Stimulated activated naive B cell treated with anti-CD40 and anti-IgM and Interleukin-4, amounts not matched to agents 10 μg/mL and 1 μg/mL and 100 μg/mL, for 72 hours (primary cell): ENCODE measurements at regions not wholly inside any gene's neighbourhood (a gene's known extent, or its start where the extent isn't known, plus 50 kb on each side); places are given as distances from the start of the nearest gene placed in this dataset.

Experiments
- ATAC-seq, 2 donors: fragments of 150-1000 bp; cut with Tn5 transposase; replicated peaks; 2 replicates each; pipeline ENCODE4 v1.10.0; 2021; ENCODE audit warnings: moderate library complexity in 1 of 2
- DNase-seq: peaks from one replicate; pipeline ENCODE4 v3.0.0; 2021
- H3K27ac Mint-ChIP-seq: one replicate; pipeline ENCODE4 v1.8.0; 2022; ENCODE audit warnings: mild to moderate bottlenecking, mixed read lengths
- H3K27me3 Mint-ChIP-seq, 2 donors: one replicate each; pipeline ENCODE4 v1.8.0; 2022; ENCODE audit warnings: mixed read lengths in 2 of 2
- H3K36me3 Mint-ChIP-seq, 2 donors: one replicate each; pipeline ENCODE4 v1.8.0; 2022; ENCODE audit warnings: mixed read lengths in 2 of 2, mild to moderate bottlenecking in 1 of 2
- H3K4me1 Mint-ChIP-seq, 2 donors: one replicate each; pipeline ENCODE4 v1.8.0; 2022; ENCODE audit warnings: mixed read lengths in 2 of 2, mild to moderate bottlenecking in 1 of 2
- H3K4me3 Mint-ChIP-seq, 2 donors: one replicate each; pipeline ENCODE4 v1.8.0; 2022; ENCODE audit warnings: mild to moderate bottlenecking in 2 of 2, mixed read lengths in 2 of 2, moderate library complexity in 1 of 2
- H3K9me3 Mint-ChIP-seq, 2 donors: one replicate each; pipeline ENCODE4 v1.8.0; 2022; ENCODE audit warnings: mixed read lengths in 2 of 2, mild to moderate bottlenecking in 1 of 2

DNA sequence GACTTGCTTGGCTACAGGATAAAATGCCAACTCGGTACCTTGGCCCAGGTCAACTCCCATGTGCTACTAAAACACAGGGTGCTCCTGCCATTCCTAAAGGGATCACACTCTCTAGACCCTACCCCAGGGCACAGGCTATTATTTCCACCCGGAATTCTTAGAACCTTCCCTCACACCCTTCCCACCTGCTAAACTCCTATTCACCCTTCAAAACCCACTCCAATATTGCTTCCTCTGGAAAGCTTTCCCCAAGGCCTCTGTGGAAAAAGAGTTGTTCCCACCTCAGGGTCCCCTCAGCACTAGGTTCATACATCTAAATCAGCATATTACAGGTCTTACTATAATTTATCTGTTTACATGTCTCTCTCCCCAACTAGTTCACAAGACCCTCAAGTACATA lies 75.0 kb upstream of the TANC1 start:
- DNase-seq (no peak), ATAC-seq (no peak)
- no peaks in the 10 kb centered on the region for H3K9me3 Mint-ChIP-seq
- peaks cover 0 to 1% of the 10 kb centered on the region in 2 donors for H3K4me1 Mint-ChIP-seq
- no peaks in the 10 kb centered on the region for H3K36me3 Mint-ChIP-seq
- peaks cover 0 to 8% of the 10 kb centered on the region in 2 donors for H3K27me3 Mint-ChIP-seq
- H3K27ac Mint-ChIP-seq, result no peak overlapping the region
- H3K4me3 Mint-ChIP-seq, result no peak overlapping the region

DNA sequence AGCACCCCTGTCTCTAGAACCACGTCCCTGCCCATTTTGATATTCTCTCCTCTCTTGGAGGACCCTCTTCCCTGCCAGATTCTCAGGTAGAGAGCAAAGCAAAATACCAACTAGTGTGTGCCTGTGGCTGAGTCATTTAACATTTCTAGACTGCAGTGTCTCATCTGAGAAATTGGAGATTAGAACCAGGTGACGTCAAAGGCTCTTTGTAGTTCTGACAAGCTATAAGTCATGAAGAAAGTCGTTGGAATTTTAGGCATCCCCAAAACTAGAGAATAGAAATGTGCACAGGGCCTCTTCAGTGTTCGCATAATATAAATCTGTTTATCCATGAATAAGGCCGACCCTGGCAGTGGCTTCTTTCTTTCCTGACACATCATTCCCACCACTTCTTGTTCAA lies 74.4 kb upstream of the TANC1 start:
- Mint-ChIP-seq H3K27ac (no peak overlapping the region), H3K4me3 (no peak overlapping the region), H3K27me3 (peaks cover 0 to 8% of the 10 kb centered on the region in 2 donors), H3K4me1 (peaks cover 0 to 1% of the 10 kb centered on the region in 2 donors), H3K9me3 (no peaks in the 10 kb centered on the region), H3K36me3 (no peaks in the 10 kb centered on the region)
- ATAC-seq (no peak), DNase-seq (no peak)

DNA sequence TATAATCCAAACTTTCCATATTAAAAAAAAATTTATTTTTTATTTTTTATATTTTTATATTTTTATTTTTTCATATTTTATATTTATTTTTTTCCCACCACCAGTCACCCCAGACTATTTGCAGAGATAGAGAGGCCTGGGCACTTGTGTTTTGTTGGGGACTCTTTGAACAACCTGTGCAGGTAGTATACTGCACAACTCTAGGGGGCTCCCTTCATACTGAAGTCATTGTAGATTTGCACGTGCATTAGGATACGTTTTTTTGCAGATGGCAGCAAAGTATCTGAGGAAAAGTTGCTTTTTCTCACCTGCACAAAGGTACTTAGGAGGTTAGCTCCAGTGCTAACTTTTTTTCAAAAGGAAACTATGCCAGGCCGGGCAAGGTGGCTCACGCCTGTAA lies 73.9 kb upstream of the TANC1 start:
- Mint-ChIP-seq H3K27ac (no peak overlapping the region), H3K36me3 (no peaks in the 10 kb centered on the region), H3K9me3 (no peaks in the 10 kb centered on the region), H3K27me3 (peaks cover 0 to 8% of the 10 kb centered on the region in 2 donors), H3K4me1 (peaks cover 0 to 1% of the 10 kb centered on the region in 2 donors), H3K4me3 (no peak overlapping the region)
- no peak for DNase-seq
- ATAC-seq, result no peak

DNA sequence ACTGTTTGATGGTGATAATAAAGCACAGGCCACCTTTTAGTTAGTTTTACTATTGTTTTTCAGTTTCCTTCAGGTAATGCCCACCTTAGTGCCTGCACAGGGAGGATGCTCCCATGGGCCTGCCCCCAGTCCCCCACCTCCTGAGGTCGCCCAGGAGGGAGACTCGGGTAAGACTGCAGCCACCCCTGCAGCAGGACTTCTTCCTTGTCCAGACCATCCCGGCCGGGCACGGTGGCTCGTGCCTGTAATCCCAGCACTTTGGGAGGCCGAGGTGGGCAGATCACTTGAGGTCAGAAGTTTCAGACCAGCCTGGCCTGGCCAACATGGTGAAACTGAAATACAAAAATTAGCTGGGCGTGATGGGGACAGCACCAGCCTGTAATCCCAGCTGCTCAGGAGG lies 68.1 kb upstream of the TANC1 start:
- Mint-ChIP-seq H3K27me3 (no peaks in the 10 kb centered on the region), H3K4me1 (no peaks in the 10 kb centered on the region), H3K36me3 (no peaks in the 10 kb centered on the region), H3K27ac (no peak overlapping the region), H3K4me3 (no peak overlapping the region), H3K9me3 (no peaks in the 10 kb centered on the region)
- DNase-seq (no peak), ATAC-seq (no peak)

DNA sequence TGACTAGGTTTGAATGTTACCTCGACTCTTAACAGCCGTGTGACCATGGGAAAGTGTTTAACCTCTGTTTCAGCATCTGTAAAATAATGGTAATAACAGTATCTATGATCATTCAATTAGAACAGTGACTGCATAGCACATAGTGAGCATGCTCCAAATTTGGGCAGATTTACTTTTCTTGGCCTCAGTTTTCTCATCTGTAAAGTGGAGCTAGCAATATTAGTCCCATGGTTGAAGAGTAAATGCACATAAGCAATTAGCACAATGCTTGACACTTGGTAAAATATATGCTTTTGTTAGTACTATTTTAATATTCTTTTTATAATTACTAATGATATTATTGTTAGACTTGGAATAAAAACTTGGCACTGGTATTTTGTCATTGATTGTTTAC lies 66.4 kb upstream of the TANC1 start:
- no peak overlapping the region for H3K4me3 Mint-ChIP-seq
- DNase-seq, result no peak

DNA sequence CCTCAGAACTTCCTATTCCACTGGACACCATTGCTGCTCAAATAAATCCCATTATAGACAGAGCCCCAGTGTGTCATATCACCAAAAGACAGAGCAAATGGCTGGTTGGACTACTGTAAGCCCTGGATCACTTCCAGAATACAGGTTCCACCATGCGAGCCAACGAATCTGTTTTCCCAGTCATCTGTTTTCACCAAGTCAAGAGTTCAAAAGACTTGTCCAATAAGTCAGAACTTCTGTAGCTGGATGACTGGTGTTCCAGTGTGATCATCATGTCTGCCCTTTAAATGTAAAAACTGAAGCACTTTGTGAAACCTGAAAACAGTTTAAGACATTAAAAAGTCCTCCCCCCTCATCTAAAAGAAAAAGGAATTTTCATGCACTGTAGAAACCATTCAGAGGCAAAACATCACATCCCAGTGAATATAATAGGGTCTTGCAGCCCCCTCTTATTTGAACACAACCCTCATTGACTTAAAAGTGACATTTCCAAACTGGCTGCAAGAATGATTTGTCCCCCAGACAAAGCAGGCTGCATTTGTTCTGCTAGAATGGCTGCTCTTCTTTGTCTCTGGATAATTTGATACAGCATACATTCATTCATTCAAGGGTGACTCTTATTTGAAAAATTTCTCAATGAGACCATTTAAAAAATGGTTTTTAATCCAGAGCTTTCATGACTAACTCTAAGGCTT lies 64.6 kb upstream of the TANC1 start:
- Mint-ChIP-seq H3K36me3 (no peaks in the 10 kb centered on the region), H3K9me3 (no peaks in the 10 kb centered on the region), H3K4me1 (no peaks in the 10 kb centered on the region), H3K4me3 (no peak overlapping the region), H3K27me3 (peaks cover 0 to 4% of the 10 kb centered on the region in 2 donors), H3K27ac (no peak overlapping the region)
- DNase-seq, result no peak
- ATAC-seq, result no peak

More for the DNA sequence above, 66.4 kb upstream of the TANC1 start:
- Mint-ChIP-seq H3K36me3 (no peaks in the 10 kb centered on the region), H3K9me3 (no peaks in the 10 kb centered on the region), H3K4me1 (no peaks in the 10 kb centered on the region), H3K27me3 (no peaks in the 10 kb centered on the region), H3K27ac (no peak overlapping the region)
- no peak for ATAC-seq

DNA sequence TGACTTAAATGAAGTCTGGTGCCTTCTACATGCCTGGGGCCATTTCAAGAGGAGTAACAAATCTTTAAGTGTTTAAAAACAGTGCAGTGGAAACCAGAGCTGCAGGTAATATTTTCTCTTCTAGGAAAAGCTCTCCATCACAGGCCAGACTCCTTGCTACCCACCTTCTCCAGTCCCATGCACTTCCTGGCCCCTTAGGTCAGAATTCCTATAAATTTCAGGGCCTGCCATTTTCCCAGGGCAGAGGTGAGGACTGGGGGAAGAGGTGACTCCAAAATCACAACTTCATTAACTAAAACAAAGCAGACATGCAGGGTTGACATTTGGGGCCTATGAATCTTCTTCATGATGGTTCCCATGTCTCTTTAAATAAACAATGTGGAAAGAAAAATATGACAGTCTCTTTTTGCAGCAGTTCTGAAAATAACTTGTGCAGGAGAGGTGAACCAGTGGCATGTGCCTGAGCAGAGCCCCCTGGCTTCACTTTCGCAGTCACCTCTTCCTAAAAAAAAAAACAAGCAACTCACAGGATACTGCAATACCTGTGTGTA lies 63.7 kb upstream of the TANC1 start:
- H3K9me3 Mint-ChIP-seq, result no peaks in the 10 kb centered on the region
- DNase-seq (no peak), ATAC-seq (no peak)
- peaks cover 0 to 4% of the 10 kb centered on the region in 2 donors for H3K27me3 Mint-ChIP-seq
- H3K4me3 Mint-ChIP-seq, result no peak overlapping the region
- H3K36me3 Mint-ChIP-seq, result no peaks in the 10 kb centered on the region
- no peaks in the 10 kb centered on the region for H3K4me1 Mint-ChIP-seq
- H3K27ac Mint-ChIP-seq, result no peak overlapping the region

DNA sequence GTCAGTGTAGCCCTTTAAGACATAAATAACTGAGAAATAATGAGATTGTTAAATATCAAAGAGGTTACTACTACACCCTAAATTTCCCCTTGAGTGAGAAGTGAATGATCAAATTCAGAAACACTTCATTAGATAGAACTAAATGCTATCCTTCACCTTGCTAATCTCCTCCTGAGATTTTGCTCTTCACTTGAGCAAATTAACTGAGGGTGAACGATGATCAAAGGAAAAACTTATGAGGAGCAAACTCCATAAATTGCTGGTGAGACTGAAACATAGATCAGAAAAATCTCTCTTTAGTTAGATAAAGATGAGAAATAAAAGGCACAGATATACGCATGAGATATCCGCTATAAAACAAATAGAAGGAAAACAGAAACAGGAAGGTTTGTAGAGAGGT lies 63.1 kb upstream of the TANC1 start:
- H3K27me3 Mint-ChIP-seq, result peaks cover 0 to 4% of the 10 kb centered on the region in 2 donors
- H3K27ac Mint-ChIP-seq, result no peak overlapping the region
- no peaks in the 10 kb centered on the region for H3K4me1 Mint-ChIP-seq
- no peak for ATAC-seq
- no peak for DNase-seq
- no peak overlapping the region for H3K4me3 Mint-ChIP-seq
- no peaks in the 10 kb centered on the region for H3K36me3 Mint-ChIP-seq
- no peaks in the 10 kb centered on the region for H3K9me3 Mint-ChIP-seq

DNA sequence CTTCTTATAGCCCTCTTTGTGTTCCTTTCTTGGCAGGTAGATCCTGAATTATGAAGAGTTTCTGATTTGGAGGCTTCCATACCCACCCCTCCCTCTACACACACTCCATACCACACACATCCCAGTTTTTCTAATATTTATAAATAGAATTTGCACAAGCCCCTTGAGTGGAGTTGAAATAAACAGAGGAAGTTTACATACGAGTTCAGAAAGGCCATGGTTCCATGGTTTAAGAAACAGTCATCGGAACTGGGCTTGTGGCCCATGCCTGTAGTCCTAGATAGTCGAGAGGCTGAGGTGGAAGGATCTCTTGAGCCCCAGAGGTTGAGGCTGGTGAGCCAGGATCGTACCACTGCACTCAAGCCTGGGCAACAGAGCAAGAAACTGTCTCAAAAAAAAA lies 62.7 kb upstream of the TANC1 start:
- Mint-ChIP-seq H3K27ac (no peak overlapping the region), H3K4me1 (no peaks in the 10 kb centered on the region), H3K27me3 (peaks cover 0 to 4% of the 10 kb centered on the region in 2 donors), H3K36me3 (no peaks in the 10 kb centered on the region), H3K4me3 (no peak overlapping the region), H3K9me3 (no peaks in the 10 kb centered on the region)
- no peak for ATAC-seq
- no peak for DNase-seq

DNA sequence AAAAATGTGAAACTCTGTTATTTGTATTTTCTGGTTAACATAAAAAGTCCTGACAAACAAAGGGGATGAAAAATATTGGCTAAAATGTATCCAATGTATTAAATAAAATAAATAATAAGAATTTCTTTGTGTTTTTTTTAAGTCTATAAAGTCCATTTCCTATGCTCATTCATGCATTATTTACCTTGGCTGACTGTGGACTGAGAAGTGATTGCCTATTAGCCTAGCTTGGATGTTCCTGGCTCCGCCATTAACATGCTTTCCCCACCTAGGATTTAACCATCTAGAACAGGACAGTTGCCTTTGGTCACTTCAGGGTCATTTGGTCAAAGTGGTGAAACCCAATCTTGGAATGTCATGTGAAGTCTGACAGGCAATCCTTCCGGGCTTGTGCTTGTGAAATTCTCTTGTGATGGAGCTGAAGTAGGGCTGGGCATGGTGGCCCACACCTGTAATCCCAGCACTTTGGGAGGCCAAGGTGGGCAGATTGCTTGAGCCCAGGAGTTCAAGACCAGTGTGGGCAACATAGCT lies 60.4 kb upstream of the TANC1 start:
- H3K27me3 Mint-ChIP-seq, result peaks cover 0 to 4% of the 10 kb centered on the region in 2 donors
- DNase-seq (no peak), ATAC-seq (no peak)
- H3K9me3 Mint-ChIP-seq, result no peaks in the 10 kb centered on the region
- no peaks in the 10 kb centered on the region for H3K4me1 Mint-ChIP-seq
- no peak overlapping the region for H3K4me3 Mint-ChIP-seq
- H3K36me3 Mint-ChIP-seq, result no peaks in the 10 kb centered on the region
- no peak overlapping the region for H3K27ac Mint-ChIP-seq

DNA sequence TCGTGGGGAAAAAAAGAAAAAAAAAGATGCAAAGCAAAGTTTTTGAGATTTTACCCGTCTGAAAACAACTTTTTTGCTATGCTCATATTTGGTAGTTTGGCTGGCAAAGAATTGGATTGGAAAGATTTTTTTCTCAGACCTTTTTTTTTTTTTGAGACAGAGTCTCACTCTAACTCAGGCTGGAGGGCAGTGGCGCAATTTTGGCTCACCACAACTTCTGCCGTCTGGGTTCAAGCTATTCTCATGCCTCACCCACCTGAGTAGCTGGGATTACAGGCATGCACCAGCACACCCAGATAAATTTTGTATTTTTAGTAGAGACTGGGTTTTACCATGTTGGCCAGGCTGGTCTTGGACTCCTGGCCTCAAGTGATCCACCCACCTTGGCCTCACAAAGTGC lies 56.3 kb upstream of the TANC1 start:
- H3K27me3 Mint-ChIP-seq, result peaks cover 0 to 4% of the 10 kb centered on the region in 2 donors
- ATAC-seq (no peak), DNase-seq (no peak)
- H3K9me3 Mint-ChIP-seq, result no peaks in the 10 kb centered on the region
- no peaks in the 10 kb centered on the region for H3K4me1 Mint-ChIP-seq
- no peak overlapping the region for H3K27ac Mint-ChIP-seq
- no peaks in the 10 kb centered on the region for H3K36me3 Mint-ChIP-seq
- no peak overlapping the region for H3K4me3 Mint-ChIP-seq

DNA sequence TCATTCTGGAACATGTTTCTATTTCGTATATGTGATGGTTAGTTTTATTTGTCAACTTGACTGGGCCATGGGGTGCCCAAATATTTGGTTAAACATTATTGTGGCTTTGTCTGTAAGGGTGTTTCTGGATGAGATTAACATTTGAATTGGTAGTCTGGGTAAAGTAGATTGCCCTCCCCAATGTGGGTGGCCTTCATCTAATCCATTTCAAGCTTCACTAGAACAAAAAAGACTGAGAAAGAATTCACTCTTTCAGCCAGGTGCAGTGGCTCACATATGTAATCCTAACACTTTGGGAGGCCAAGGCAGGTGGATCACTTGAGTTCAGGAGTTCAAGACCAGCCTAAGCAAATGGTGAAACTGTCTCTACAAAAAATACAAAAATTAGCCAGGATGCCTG lies 55.7 kb upstream of the TANC1 start:
- H3K27ac Mint-ChIP-seq, result no peak overlapping the region
- ATAC-seq (no peak), DNase-seq (no peak)
- H3K4me1 Mint-ChIP-seq, result no peaks in the 10 kb centered on the region
- H3K36me3 Mint-ChIP-seq, result no peaks in the 10 kb centered on the region
- no peaks in the 10 kb centered on the region for H3K27me3 Mint-ChIP-seq
- no peaks in the 10 kb centered on the region for H3K9me3 Mint-ChIP-seq
- H3K4me3 Mint-ChIP-seq, result no peak overlapping the region

DNA sequence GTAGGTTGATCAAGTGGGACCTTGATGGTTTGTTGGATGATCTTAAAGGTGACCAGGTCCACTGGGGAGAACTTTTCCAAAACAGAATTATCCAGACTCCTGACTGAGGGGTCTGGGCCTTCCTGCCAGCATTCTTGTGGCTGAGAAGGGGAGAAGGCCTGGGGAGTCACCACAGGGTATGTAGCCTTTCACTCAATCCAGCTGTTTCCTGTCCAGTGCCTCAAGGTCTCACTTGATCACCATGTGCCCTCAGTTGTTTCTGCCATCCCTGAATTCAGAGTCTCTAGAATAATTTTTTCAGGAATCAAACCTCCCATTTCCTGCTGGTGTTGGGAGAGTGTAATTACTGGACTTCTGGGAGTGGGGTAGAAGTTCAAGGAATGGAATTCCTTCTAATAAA lies 54.4 kb upstream of the TANC1 start:
- H3K36me3 Mint-ChIP-seq, result no peaks in the 10 kb centered on the region
- DNase-seq, result no peak
- H3K9me3 Mint-ChIP-seq, result no peaks in the 10 kb centered on the region
- H3K4me1 Mint-ChIP-seq, result no peaks in the 10 kb centered on the region
- no peak overlapping the region for H3K4me3 Mint-ChIP-seq
- H3K27me3 Mint-ChIP-seq, result no peaks in the 10 kb centered on the region
- ATAC-seq, result no peak
- H3K27ac Mint-ChIP-seq, result no peak overlapping the region

DNA sequence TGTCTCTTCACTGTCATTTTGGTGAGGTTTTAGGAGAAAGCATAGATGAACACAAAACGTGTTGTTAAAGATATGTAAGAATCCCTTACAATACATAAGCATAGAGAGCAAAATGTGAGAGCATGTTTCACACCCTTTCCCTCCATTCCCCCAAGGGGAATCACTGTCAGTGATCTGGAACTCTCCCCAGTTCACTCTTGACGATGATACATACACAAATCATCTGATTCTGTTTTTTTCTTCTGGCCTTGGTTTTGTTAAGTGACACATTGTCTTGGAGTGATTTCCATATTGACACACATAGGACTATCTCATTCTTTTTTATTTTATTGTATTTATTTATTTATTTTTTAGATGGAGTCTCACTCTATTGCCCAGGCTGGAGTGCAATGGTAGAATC lies 53.7 kb upstream of the TANC1 start:
- Mint-ChIP-seq H3K4me1 (no peaks in the 10 kb centered on the region), H3K36me3 (no peaks in the 10 kb centered on the region), H3K9me3 (no peaks in the 10 kb centered on the region), H3K27ac (no peak overlapping the region), H3K4me3 (no peak overlapping the region), H3K27me3 (no peaks in the 10 kb centered on the region)
- ATAC-seq, result no peak
- no peak for DNase-seq

DNA sequence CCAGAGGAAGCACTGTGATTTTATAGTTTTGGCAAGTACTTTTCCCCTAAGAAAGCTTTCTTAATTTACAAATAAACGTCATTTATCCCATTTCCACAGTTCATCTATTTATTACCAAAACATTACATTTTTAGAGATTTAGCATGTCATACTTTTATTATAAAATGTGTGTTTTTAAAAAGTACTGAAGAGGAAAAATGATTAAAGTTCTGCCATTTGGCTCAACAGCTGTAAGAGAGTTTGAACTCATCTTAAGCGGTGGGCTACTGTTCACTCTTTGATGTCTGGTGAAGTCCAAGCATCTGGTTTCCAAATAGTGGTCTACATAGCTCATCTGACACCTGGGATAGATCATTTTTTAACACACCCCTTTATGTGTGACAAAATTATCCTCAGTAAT lies 51.3 kb upstream of the TANC1 start:
- DNase-seq (no peak), ATAC-seq (no peak)
- Mint-ChIP-seq H3K4me1 (no peaks in the 10 kb centered on the region), H3K36me3 (no peaks in the 10 kb centered on the region), H3K9me3 (no peaks in the 10 kb centered on the region), H3K27ac (no peak overlapping the region), H3K4me3 (no peak overlapping the region), H3K27me3 (peaks cover 0 to 1% of the 10 kb centered on the region in 2 donors)
